ENCODE measurements at regions not wholly inside any gene's neighbourhood (a gene's known extent, or its start where the extent isn't known, plus 50 kb on each side); places are given as distances from the start of the nearest gene placed in this dataset.
"Not testable (repeated sequence)": the region's sequence is repeated elsewhere in the genome, so short reads cannot be mapped to it uniquely, and the experiment has no call there.

DNA sequence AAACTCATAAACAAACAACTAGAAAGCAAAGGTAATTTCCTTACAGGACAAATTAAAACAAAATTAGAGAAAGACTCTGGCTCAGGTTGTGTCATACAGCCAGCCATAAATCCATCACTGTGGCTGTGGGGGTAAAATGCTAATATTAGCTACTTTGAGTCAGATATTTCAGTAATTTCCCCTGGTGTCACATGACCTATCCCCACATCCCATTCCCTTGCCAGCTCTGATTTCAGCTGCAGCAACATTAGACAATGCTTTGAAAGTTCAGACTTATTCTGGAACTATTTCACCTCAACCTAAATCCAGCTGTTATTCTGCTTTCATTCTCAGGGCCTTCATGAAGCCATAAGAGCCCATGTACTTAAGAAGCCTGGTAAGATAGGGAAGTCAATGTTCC lies 55.3 kb downstream of the RPL10L start:
- intact Hi-C loops (cut with DNase I, micrococcal nuclease), result no loop called here
- DNase-seq (no peak), ATAC-seq (no peak)

DNA sequence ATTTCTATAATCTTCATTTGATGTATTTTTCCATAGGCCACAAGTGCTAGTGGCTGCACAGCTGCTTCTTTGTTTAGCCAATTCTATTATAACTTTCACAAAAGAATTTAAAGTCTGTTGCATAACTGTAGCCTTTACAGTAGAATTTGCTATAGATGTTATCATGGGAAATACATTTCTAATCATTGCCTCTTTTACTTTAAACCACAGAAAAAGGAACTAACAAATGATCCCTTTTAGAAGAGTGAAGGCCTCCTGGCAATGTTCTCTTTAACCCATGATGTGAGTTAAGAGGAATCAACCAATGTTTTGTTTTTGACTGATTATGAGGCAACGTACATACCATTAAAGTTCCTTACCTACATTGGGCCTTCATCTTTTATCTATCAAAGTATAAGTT lies 68.8 kb downstream of the RPL10L start:
- DNase-seq (no peak), ATAC-seq (no peak)
- intact Hi-C loops (cut with DNase I, micrococcal nuclease), result no loop called here

DNA sequence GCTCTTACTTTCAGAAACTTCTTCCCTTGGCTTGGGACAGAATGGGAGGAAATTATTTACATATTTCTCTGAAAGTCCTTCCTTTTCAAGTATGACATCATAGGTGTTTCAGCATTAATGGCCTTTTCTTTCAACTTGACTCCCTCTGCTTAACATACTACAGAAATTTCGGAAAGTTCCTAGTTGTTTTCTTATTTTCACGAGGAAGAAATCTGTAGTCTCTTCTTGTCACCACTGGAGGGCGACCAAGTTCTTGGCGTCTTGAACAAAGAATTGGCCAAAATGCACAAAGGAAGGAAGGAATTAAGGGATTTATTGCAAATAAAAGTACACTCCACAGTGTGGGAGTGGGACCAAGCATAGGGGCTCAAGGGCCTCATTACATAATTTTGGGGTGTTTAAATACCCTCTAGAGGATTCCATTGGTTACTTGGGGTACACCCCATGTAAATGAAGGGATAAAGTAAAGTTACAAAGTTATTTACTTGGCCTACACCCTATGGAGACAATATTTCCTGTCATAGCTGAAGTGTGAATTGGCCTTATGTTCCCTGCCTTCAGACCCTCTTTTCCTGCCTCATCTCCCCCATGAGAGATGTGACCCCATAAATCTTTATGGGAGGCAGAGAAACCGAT lies 70.4 kb downstream of the RPL10L start:
- intact Hi-C loops (cut with DNase I, micrococcal nuclease), result no loop called here
- ATAC-seq (peak; percentile 46), DNase-seq (peak in 1 of 2 donors; percentile 5)

DNA sequence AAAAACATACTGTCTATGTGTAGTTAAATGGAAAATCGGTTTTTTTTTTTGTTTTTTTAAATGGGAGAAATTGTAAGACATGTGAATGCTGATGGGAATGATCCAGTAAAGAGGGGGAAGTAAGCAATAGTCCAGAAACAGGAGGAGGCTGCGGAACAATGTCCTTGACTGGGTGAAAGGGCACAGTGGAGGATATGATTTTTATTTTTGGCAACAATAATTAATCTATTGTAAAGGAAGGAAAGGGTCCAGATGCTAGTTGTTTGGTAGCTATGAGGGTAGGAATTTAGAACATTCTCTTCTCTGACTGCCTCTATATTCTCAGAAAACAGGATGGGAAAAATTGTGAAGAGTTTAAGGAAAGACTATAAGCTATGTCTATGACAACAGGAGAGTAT lies 76.6 kb downstream of the RPL10L start:
- ATAC-seq (no peak), DNase-seq (no peak)
- intact Hi-C loops (cut with DNase I, micrococcal nuclease), result no loop called here

DNA sequence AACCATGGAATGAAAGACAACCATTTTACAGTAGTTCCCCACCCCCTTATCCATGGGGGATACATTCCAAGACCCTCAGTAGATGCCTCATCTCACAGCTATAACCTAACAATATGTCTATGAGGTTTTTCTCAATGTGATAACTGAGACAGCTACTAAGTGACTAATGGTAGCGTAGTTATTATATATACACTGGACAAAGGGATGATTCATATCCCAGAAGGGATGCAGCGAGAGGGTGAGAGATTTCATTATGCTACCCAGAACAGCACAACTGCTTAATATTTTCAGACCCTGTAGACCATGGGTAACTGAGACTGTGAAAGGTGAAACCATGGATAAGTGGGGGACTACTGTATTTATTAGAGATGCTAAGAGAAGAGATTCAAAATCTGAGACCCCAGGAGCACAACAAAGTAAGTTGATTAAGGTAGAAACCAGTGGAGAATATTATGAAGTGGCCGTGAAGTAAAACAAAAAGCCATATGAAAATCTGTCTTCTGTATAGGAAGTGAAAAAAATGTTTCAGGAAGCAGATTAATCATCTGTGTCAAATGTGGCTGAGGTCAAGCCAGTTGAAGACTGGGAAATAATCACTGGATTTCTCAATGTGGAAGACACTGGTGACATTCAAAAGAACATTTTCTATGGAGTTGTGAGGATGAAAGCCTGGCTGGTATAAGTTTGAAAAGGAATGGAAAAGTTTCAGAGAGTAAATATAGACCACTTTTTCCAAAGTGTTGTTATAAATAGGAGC lies 77.2 kb downstream of the RPL10L start:
- ATAC-seq (no peak), DNase-seq (no peak)
- intact Hi-C loops (cut with DNase I, micrococcal nuclease), result no loop called here

DNA sequence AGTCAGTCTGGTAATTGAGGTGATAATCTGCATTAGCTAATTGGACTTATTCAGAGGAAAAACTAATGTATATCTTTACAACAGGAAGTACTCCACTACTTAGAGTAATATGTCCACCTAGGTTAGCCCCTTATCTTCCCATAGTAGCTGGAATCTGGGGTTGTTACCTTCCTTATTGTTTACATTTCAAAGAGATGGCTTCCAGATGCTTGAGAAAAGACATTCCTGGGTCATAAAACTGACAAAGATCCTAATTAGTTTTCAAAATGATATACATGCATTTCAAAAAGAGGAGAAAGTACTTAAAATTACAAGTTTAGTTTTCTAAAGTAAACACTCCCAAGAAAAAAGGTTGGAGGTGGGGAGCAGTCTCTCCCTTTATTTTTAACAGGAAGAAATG lies 78.1 kb downstream of the RPL10L start:
- intact Hi-C loops (cut with DNase I, micrococcal nuclease), result no loop called here
- no peak for ATAC-seq
- no peak for DNase-seq

DNA sequence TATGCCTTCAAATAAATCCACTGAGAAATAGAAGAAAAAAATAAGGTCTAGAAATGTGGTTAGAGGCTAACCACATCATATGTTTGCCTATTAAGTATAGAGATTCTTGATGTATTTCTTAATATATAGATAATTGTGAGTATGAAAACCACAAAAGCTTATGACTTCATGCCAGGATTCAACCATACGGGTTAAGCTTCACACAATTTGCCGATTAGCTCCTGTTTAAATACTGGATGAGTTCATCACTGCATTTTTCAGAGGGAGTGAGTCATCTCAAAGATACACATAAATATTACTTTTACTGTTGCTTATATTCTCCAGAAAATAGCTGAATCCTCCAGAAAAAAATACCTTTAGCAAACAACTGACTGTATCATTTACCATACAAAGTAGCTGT lies 79.6 kb downstream of the RPL10L start:
- ATAC-seq (no peak), DNase-seq (no peak)
- intact Hi-C loops (cut with DNase I, micrococcal nuclease), result no loop called here

DNA sequence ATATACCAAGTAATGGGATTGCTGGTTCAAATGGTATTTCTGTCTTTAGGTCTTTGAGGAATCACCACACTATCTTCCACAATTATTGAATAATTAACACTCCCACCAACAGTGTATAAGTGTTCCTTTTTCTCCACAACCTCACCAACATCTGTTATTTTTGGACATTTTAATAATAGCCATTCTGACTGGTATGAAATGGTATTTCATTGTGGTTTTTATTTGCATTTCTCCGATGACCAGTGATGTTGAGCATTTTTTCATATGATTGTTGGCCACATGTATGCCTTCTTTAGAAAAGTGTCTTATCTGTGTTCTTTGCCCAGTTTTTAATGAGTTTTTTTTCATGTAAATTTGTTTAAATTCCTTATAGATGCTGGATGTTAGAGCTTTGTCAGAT lies 83.4 kb downstream of the RPL10L start:
- DNase-seq; intact Hi-C loops (cut with DNase I, micrococcal nuclease); ATAC-seq: not testable (repeated sequence)

DNA sequence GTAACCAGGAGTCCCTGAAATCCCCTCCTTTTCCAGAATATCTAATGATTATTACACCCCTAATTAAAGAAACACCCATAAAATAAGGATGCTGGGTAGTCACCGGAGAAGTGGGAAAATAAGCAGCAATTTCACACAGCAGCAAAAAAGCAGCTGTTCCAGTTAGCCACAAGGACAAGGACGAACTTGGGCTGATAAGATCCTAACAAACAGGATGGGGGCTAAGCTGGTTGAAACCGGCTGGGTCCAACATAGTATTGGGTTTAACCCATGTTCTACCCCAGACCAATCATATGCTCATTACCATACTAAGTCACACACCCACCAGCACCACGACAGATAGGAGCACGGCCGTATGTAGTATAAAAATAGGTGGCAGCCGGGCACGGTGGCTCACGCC lies 100.7 kb downstream of the RPL10L start:
- intact Hi-C loops (cut with DNase I, micrococcal nuclease), result no loop called here
- DNase-seq (no peak), ATAC-seq (no peak)

DNA sequence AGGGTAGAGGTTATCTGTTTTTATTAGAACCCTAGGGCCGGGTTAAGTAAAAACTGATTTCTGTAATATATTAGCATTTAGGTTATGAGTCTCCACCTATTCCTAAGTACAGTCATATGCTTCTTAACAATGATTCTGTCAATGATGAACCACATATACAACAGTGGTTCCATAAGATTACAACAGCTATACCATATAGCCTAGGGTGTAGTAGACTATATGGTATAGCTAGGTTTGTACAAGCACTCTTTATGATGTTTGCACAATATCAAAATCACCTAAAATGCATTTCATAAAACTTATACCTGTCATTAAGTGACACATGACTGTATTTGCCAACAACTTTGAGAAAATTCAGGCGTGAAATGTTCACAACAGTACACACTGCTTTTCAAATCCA lies 110.6 kb downstream of the RPL10L start:
- peak; percentile 77 for ATAC-seq
- intact Hi-C loops (cut with DNase I, micrococcal nuclease), result no loop called here
- no peak for DNase-seq

DNA sequence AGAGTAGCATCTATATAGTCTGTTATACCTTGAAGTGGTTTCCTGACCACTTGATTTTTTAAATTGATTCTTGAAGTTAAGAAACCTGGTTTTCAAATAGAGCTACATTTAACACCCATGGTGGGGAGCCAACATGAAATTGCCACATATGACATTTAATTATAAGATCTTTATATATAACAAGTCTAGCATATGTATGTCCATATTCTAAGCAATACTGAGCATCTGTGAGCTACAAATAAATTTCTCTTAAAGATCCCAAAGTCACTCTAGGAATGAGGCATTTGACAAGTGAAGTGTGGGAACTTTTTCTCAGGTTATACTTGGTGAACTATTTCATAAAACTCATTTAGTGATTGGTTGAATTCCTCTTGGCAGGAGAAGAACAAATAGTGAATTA lies 132.5 kb downstream of the RPL10L start:
- DNase-seq (no peak), ATAC-seq (no peak)
- intact Hi-C loops (cut with DNase I, micrococcal nuclease), result no loop called here

DNA sequence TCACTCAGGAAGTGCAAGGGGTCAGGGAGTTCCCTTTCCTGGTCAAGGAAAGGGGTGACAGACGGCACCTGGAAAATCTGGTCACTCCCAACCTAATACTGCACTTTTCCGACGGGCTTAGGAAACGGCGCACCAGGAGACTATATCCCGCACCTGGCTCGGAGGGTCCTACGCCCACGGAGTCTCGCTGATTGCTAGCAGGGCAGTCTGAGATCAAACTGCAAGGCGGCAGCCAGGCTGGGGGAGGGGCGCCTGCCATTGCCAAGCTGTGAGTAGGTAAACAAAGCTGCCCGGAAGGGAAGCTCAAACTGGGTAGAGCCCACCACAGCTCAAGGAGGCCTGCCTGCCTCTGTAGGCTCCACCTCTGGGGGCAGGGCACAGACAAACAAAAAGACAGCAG lies 142.8 kb downstream of the RPL10L start:
- ATAC-seq; intact Hi-C loops (cut with DNase I, micrococcal nuclease): not testable (repeated sequence)
- peak in 1 of 2 donors; percentile 3 for DNase-seq

DNA sequence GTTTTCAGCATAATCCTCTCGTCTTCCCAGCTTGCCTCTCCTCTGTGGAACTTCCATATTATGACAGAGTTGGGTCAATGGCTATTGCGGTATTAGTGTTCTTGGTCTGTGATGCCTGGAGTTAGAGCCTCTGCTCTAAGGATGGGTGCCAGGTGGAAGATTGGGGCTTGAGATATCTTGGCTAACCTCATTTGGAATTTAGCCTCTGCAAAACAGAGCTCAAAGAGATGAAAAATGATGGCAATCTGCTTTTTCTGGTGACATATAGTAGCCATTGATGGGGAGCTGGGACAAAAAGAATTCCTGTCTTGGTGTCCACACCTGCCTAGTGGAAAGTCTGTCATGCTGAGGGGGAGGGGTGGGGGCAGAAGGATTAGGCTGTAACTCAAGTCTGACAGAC lies 152.1 kb downstream of the RPL10L start:
- no peak for DNase-seq
- intact Hi-C loops (cut with DNase I, micrococcal nuclease), result no loop called here
- no peak for ATAC-seq

DNA sequence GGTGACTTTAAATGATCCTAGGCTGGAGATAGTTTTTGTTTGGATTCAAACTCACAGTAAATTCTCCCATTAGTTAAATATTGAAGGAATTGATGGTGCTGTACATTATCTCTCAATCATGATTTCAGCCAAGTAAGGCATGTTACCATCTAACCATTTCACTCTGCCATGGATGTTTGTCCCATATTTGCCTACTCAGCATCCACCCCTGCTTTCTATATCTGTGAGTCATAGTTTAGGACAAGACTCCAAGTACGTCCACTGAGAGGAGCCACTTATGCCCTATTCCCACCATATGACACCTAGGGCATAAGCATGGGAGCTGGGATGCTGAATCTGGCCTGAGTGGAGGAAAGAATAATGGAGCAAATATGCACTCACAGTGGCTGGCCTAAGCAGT lies 155.2 kb downstream of the RPL10L start:
- ATAC-seq, result no peak
- no peak for DNase-seq
- intact Hi-C loops (cut with DNase I, micrococcal nuclease), result no loop called here

DNA sequence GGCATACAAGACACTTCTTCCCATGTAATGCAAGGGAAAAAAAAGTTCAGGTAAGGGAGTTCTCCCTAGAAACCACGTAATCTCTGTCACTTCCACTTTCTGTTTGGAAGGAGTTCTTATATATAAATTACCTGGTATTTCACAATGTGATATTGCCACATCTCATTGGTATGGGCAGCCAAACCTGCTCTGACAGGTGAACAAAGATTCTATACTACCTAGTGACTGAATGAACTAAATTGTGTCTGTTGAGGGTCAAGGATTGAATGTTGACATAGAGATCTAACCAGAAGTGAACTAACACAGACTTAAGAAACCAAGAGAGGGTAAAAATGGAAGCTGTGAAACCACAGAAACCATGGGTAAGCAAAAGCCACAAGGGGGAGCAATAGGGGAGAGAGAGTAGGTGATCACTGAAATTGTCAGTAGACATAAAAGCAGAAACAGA lies 161.3 kb downstream of the RPL10L start:
- ATAC-seq (peak; percentile 55), DNase-seq (no peak)
- intact Hi-C loops (cut with DNase I, micrococcal nuclease), result no loop called here

DNA sequence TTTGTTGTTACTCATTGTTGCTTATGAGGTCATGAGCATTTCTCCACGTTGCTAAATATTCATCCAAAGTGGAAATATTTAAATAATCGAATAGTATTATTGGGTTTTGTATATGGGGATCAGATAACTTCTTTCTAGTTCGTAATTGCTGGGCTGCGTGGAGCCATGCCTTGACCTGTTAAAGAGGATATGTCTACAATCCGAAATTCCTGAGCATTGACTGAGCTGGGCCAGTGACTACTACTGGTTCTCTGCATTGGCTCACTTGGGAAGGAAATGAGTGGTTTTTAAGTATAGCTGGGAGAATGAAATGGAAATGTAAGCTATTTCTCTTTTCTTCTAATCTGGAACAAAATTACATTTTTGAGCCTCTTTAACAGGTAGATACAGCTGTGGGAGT lies 163.2 kb downstream of the RPL10L start:
- intact Hi-C loops (cut with DNase I, micrococcal nuclease), result no loop called here
- DNase-seq (no peak), ATAC-seq (no peak)

DNA sequence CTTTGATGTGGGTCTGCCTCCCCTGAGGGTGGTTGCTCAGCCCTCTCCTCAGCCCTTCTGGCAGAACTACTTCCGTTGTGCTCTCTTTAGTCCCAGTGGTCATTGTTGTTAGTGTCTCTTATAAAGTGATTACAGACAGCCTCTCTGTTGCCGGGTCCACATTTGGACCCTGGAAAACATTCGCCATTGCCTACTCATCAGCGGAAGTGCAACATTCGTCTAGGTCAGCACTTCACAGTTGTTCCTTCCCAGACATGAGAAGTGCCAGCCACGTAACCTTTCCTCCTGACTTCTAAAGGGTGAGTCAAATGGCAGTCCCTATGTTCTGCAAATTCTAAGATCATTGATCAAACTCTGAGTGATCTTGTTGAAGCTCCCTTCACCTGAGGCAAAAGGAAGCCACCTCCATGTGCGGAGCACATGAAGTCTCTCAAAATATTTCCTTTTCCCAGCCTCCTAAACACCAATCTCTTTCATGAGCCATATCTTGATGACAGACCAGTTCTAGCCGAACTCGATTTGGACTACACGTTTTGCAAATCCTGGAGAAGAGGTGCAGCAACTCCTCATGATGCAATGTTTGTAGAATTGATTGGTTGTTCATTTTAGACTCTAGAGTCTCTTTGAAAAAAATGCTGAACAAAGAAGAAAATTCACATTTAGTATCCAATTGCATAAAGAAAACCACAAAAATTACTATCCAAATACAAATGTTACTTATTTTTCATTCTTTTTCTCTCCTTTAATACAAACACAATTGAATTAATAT lies 163.8 kb downstream of the RPL10L start:
- ATAC-seq, result no peak
- intact Hi-C loops (cut with DNase I, micrococcal nuclease), result no loop called here
- no peak for DNase-seq

DNA sequence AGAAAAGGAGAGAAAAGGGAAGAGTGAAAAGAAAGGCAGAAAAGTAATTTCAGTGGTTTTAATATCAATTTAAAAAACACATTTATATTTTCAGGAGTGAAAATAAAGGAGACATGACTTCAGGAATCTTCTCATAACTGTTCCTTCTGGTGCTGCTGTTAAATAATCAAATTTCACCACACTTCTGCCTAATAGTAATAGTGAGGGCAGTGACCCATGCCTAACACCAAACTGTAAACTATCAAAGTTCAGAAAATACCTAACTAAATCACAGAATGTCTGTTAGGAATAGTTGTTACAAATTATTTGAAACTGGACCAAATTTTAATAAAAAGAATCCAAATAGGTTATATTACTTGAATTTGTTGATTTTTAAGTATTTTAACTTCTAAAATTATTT lies 169.4 kb downstream of the RPL10L start:
- no peak for ATAC-seq
- intact Hi-C loops (cut with DNase I, micrococcal nuclease), result no loop called here
- DNase-seq, result no peak

DNA sequence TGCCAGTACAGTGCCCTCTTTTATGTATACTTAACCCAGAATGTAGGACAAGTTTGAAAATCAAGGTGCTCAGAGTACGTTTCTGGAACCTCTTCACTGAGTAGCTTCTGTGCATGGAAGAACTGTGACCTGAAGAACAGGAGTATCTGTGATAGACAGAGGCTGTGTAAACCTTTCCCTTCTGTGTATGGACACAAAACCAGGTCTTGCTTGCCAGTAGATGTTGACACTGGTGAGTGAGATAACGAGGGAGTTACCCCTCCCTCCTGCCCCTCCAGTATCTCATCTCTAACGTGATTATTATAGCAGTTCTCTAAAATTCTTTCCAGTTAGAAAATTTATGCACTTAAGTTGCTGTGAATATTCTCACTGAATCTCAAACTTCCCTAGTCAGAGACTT lies 170.8 kb downstream of the RPL10L start:
- ATAC-seq, result no peak
- intact Hi-C loops (cut with DNase I, micrococcal nuclease), result no loop called here
- DNase-seq, result no peak

DNA sequence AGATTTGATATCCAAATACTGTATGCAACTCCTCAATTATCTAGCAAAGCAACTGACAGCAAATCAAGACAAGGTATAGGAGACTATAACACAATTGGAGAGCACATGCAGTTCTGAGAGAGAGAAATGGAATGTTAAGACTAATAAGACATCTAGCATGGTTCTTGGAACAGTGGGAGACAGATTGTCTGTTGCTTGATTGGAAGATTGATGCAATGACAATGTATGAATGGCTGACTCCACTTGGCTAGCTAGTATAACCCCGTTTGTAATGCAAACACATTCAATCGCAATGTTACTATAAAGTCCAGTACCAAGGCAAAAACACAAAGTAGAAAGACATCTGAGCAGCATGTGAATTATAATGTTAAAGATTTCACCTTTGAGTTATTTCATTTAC lies 179.3 kb downstream of the RPL10L start:
- DNase-seq (no peak), ATAC-seq (no peak)
- intact Hi-C loops (cut with DNase I, micrococcal nuclease), result no loop called here

Data from left colon (tissue), 2 donors.